Trophoblast cell (in vitro differentiated cells and primary cell): ENCODE measurements at regions not wholly inside any gene's neighbourhood (a gene's known extent, or its start where the extent isn't known, plus 50 kb on each side); places are given as distances from the start of the nearest gene placed in this dataset.

Source experiments
- DNase-seq, 2 donors: peaks; one replicate each; pipeline ENCODE4 v3.0.0-alpha.2; 2016
- H2AFZ ChIP-seq: 2 replicates; pipeline ENCODE4 v1.6.1; 2013; ENCODE audit warnings: low read length, moderate library complexity, mild to moderate bottlenecking; ENCODE audit not compliant: insufficient read depth, poor library complexity
- H2AK5ac ChIP-seq: 2 replicates; pipeline ENCODE4 v1.6.1; 2013; ENCODE audit warnings: mild to moderate bottlenecking, low read length
- H2BK120ac ChIP-seq: 2 replicates; pipeline ENCODE4 v1.6.1; 2013; ENCODE audit warnings: low read length, mild to moderate bottlenecking, moderate library complexity; ENCODE audit not compliant: insufficient read depth, poor library complexity
- H2BK12ac ChIP-seq: 2 replicates; pipeline ENCODE4 v1.6.1; 2013; ENCODE audit warnings: mild to moderate bottlenecking, low read length, moderate library complexity
- H2BK5ac ChIP-seq: 2 replicates; pipeline ENCODE4 v1.6.1; 2013; ENCODE audit warnings: low read length, low read depth, moderate library complexity, mild to moderate bottlenecking; ENCODE audit not compliant: poor library complexity
- H3K14ac ChIP-seq: 2 replicates; pipeline ENCODE4 v1.6.1; 2013; ENCODE audit warnings: mild to moderate bottlenecking, low read length
- H3K18ac ChIP-seq: 2 replicates; pipeline ENCODE4 v1.6.1; 2013; ENCODE audit warnings: mild to moderate bottlenecking, low read length
- H3K23ac ChIP-seq: 2 replicates; pipeline ENCODE4 v1.6.1; 2013; ENCODE audit warnings: low read length
- H3K27ac ChIP-seq: 2 replicates; pipeline ENCODE4 v1.5.1; 2013; ENCODE audit warnings: low read depth, mild to moderate bottlenecking, inconsistent platforms, low read length, moderate library complexity
- H3K27me3 ChIP-seq: 2 replicates; pipeline ENCODE4 v1.6.1; 2013; ENCODE audit warnings: inconsistent platforms, mild to moderate bottlenecking, low read length, moderate library complexity; ENCODE audit not compliant: insufficient read depth
- H3K36me3 ChIP-seq, 2 experiments: 1 replicate in 1 of 2; 2 replicates in 1 of 2; pipeline ENCODE4 v1.6.1; 2013; ENCODE audit warnings: low read length in 2 of 2, mild to moderate bottlenecking in 2 of 2, moderate library complexity in 1 of 2; ENCODE audit not compliant: insufficient read depth in 2 of 2, control insufficient read depth in 1 of 2
- H3K4ac ChIP-seq: 2 replicates; pipeline ENCODE4 v1.6.1; 2013; ENCODE audit warnings: low read depth, mild to moderate bottlenecking, low read length, moderate library complexity
- H3K4me1 ChIP-seq, 2 experiments: 1 replicate in 1 of 2; 2 replicates in 1 of 2; pipeline ENCODE4 v1.6.1; 2013; ENCODE audit warnings: low read length in 2 of 2, mild to moderate bottlenecking in 2 of 2, moderate library complexity in 1 of 2; ENCODE audit not compliant: insufficient read depth in 2 of 2, control insufficient read depth in 1 of 2
- H3K4me2 ChIP-seq: 2 replicates; pipeline ENCODE4 v1.6.1; 2013; ENCODE audit warnings: inconsistent platforms, mild to moderate bottlenecking, low read length, moderate library complexity
- H3K4me3 ChIP-seq: 2 replicates; pipeline ENCODE4 v1.5.1; 2013; ENCODE audit warnings: mild to moderate bottlenecking, low read depth, low read length, inconsistent platforms
- H3K79me1 ChIP-seq: one replicate; pipeline ENCODE4 v1.6.1; 2013; ENCODE audit warnings: low read length
- H3K79me2 ChIP-seq: 2 replicates; pipeline ENCODE4 v1.6.1; 2013; ENCODE audit warnings: low read length, mild to moderate bottlenecking; ENCODE audit not compliant: control insufficient read depth, insufficient read depth, poor library complexity
- H3K9ac ChIP-seq: 2 replicates; pipeline ENCODE4 v1.6.1; 2013; ENCODE audit warnings: mild to moderate bottlenecking, low read length
- H3K9me3 ChIP-seq: 2 replicates; pipeline ENCODE4 v1.6.1; 2013; ENCODE audit warnings: low read depth, mild to moderate bottlenecking, control low read depth, inconsistent platforms, low read length; ENCODE audit not compliant: insufficient read depth
- H4K12ac ChIP-seq: 2 replicates; pipeline ENCODE4 v1.6.1; 2013; ENCODE audit warnings: low read depth, mild to moderate bottlenecking, low read length, moderate library complexity
- H4K8ac ChIP-seq: 2 replicates; pipeline ENCODE4 v1.6.1; 2013; ENCODE audit warnings: low read depth, mild to moderate bottlenecking, low read length, moderate library complexity
- H4K91ac ChIP-seq: one replicate; pipeline ENCODE4 v1.6.1; 2013; ENCODE audit warnings: low read depth, mild to moderate bottlenecking, low read length, moderate library complexity
- WGBS: extraction: QIAGEN DNeasy Blood & Tissue Kit; methylation state at CpG from one replicate; pipeline ENCODE4 v1.1.7; 2013; ENCODE audit warnings: missing lambda C conversion rate; ENCODE audit not compliant: insufficient read length, insufficient coverage; ENCODE audit errors: extremely low coverage; 5-methylcytosine and 5-hydroxymethylcytosine counted together

- H3K4me1 ChIP-seq, result peaks cover 3 to 16% of the 10 kb centered on the region in 2 experiments
- peak overlapping the region; percentile 16 for H2AK5ac ChIP-seq
- no peak overlapping the region for H3K4ac ChIP-seq
- no peak overlapping the region for H4K8ac ChIP-seq
- H3K4me2 ChIP-seq, result no peak overlapping the region
- peak overlapping the region; percentile 45 for H4K91ac ChIP-seq
- peak overlapping the region; percentile 55 for H3K14ac ChIP-seq
- no CpG with 5 or more reads among the region's 19 CpGs for WGBS
- no peaks in the 10 kb centered on the region for H3K27me3 ChIP-seq
- H2BK5ac ChIP-seq, result no peak overlapping the region
- peaks cover 7% of the 10 kb centered on the region for H3K79me1 ChIP-seq
- no peaks in the 10 kb centered on the region for H3K79me2 ChIP-seq
- no peaks in the 10 kb centered on the region for H3K36me3 ChIP-seq
- no peak overlapping the region for H2AFZ ChIP-seq
- H3K9me3 ChIP-seq, result no peaks in the 10 kb centered on the region
- H3K23ac ChIP-seq, result no peak overlapping the region
- H4K12ac ChIP-seq, result no peak overlapping the region
- H2BK12ac ChIP-seq, result peak overlapping the region; percentile 20
- H3K9ac ChIP-seq, result no peak overlapping the region
- no peak overlapping the region for H3K4me3 ChIP-seq
- H2BK120ac ChIP-seq, result peak overlapping the region; percentile 2
- no peak overlapping the region for H3K27ac ChIP-seq
- peak overlapping the region; percentile 13 for H3K18ac ChIP-seq
- no peak for DNase-seq
Observed at GRCh38 chr15:62962101-62962995, 80.2 kb upstream of the TPM1 start.

GRCh38 chr15:62964251-62964650 is 78.3 kb upstream of the TPM1 start:
- no peak overlapping the region for H2AFZ ChIP-seq
- H3K27me3 ChIP-seq, result no peaks in the 10 kb centered on the region
- DNase-seq, result no peak
- H3K9me3 ChIP-seq, result no peaks in the 10 kb centered on the region
- peak overlapping the region; percentile 20 for H3K14ac ChIP-seq
- H3K4me3 ChIP-seq, result no peak overlapping the region
- no peak overlapping the region for H4K8ac ChIP-seq
- H3K79me1 ChIP-seq, result peaks cover 8% of the 10 kb centered on the region
- no peaks in the 10 kb centered on the region for H3K79me2 ChIP-seq
- peak overlapping the region; percentile 58 for H2BK120ac ChIP-seq
- H4K91ac ChIP-seq, result peak overlapping the region; percentile 45
- H2BK12ac ChIP-seq, result peak overlapping the region; percentile 83
- H3K36me3 ChIP-seq, result no peaks in the 10 kb centered on the region
- H3K4me1 ChIP-seq, result peaks cover 3 to 21% of the 10 kb centered on the region in 2 experiments
- no peak overlapping the region for H3K4me2 ChIP-seq
- H3K4ac ChIP-seq, result no peak overlapping the region
- no peak overlapping the region for H2BK5ac ChIP-seq
- no peak overlapping the region for H3K18ac ChIP-seq
- no peak overlapping the region for H3K23ac ChIP-seq
- no peak overlapping the region for H3K27ac ChIP-seq
- no peak overlapping the region for H4K12ac ChIP-seq
- WGBS, result no CpG with 5 or more reads among the region's 5 CpGs
- H2AK5ac ChIP-seq, result peak overlapping the region; percentile 92
- no peak overlapping the region for H3K9ac ChIP-seq

GRCh38 chr15:62966294-62967078 is 76.1 kb upstream of the TPM1 start:
- Histone ChIP-seq H4K12ac (no peak overlapping the region), H3K9me3 (no peaks in the 10 kb centered on the region), H3K14ac (no peak overlapping the region), H3K27me3 (no peaks in the 10 kb centered on the region), H3K79me2 (no peaks in the 10 kb centered on the region), H3K79me1 (peaks cover 12% of the 10 kb centered on the region), H2BK5ac (no peak overlapping the region), H3K9ac (no peak overlapping the region), H3K4me1 (peaks cover 3 to 23% of the 10 kb centered on the region in 2 experiments), H2BK120ac (no peak overlapping the region), H4K91ac (no peak overlapping the region), H3K4me2 (no peak overlapping the region), H2BK12ac (no peak overlapping the region), H2AFZ (no peak overlapping the region), H3K4me3 (no peak overlapping the region), H3K4ac (no peak overlapping the region), H3K18ac (no peak overlapping the region), H3K23ac (no peak overlapping the region), H3K27ac (no peak overlapping the region), H2AK5ac (no peak overlapping the region), H3K36me3 (no peaks in the 10 kb centered on the region), H4K8ac (no peak overlapping the region)
- DNase-seq, result no peak
- WGBS, result no CpG with 5 or more reads among the region's 4 CpGs

- Histone ChIP-seq H4K8ac (no peak overlapping the region), H3K4me3 (no peak overlapping the region), H2AK5ac (peak overlapping the region; percentile 1), H4K12ac (no peak overlapping the region), H3K14ac (no peak overlapping the region), H3K4ac (no peak overlapping the region), H4K91ac (no peak overlapping the region), H3K4me2 (no peak overlapping the region), H3K79me1 (peaks cover 21% of the 10 kb centered on the region), H3K23ac (no peak overlapping the region), H2AFZ (no peak overlapping the region), H3K18ac (no peak overlapping the region), H3K4me1 (peaks cover 0 to 16% of the 10 kb centered on the region in 2 experiments), H3K36me3 (no peaks in the 10 kb centered on the region), H2BK5ac (no peak overlapping the region), H3K9ac (no peak overlapping the region), H3K27ac (no peak overlapping the region), H3K79me2 (no peaks in the 10 kb centered on the region), H2BK120ac (no peak overlapping the region), H3K27me3 (no peaks in the 10 kb centered on the region), H2BK12ac (peak overlapping the region; percentile 4), H3K9me3 (no peaks in the 10 kb centered on the region)
- no CpG with 5 or more reads among the region's 7 CpGs for WGBS
- no peak for DNase-seq
Observed at GRCh38 chr15:62968699-62969098, 73.8 kb upstream of the TPM1 start.
